ENCODE measurements at regions not wholly inside any gene's neighbourhood (a gene's known extent, or its start where the extent isn't known, plus 50 kb on each side); places are given as distances from the start of the nearest gene placed in this dataset.

DNA sequence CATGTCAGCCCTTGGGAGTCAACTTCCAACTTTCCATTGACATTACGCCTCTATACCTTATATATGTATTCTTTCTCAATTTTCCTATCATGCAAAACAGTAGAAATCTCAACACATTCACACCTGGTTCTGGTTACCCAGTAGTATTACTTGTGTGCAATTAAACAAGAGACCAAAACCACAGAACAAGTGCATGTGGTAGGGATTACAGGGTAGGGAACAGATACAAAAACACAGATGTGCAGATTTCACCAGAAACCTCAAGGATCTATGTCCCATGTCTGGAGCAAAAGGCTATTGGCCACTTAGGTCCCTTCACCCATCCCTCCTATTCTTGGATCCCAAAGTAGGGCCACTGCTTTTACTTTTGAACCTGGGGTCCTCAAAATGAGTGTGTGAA is 143.6 kb upstream of the ZCCHC13 start:
- no peak for TF ChIP-seq POLR2AphosphoS5 (IDR thresholded peaks at IDR 0.05; ENCODE audit: borderline replicate concordance, low read depth, low read length)
- TF ChIP-seq EZH2 (IDR thresholded peaks at IDR 0.05) = no peak

All from SK-N-MC (cell line).